Motor neuron (in vitro differentiated cells): ENCODE measurements at regions not wholly inside any gene's neighbourhood (a gene's known extent, or its start where the extent isn't known, plus 50 kb on each side); places are given as distances from the start of the nearest gene placed in this dataset.
"Not testable (repeated sequence)": the region's sequence is repeated elsewhere in the genome, so short reads cannot be mapped to it uniquely, and the experiment has no call there.

ENCODE experiments used
- ATAC-seq, 8 experiments: fragments of 200-7000 bp; cut with Tn5 transposase; replicated peaks in 6 of 8; 2 replicates each; pipeline ENCODE4 v1.8.0; 2021; ENCODE audit warnings: mild to moderate bottlenecking in 8 of 8, moderate library complexity in 8 of 8
- H3K27ac ChIP-seq, 2 donors: fragments of 250-450 bp; sonication (Bioruptor Pico); 2 replicates each; pipeline ENCODE4 v1.9.0; 2021; ENCODE audit warnings: antibody characterized with exemption in 2 of 2, mild to moderate bottlenecking in 2 of 2, moderate library complexity in 1 of 2
- H3K4me1 ChIP-seq, 2 donors: fragments of 250-450 bp; sonication (Bioruptor Pico); replicated peaks in 1 of 2; 2 replicates each; pipeline ENCODE4 v1.6.1; 2021; ENCODE audit warnings: antibody characterized with exemption in 2 of 2, mild to moderate bottlenecking in 2 of 2, moderate library complexity in 1 of 2
- H3K4me3 ChIP-seq, 5 donors: fragments of 250-450 bp; sonication (Bioruptor Pico); 2 replicates each; pipeline ENCODE4 v1.9.0; 2021; ENCODE audit warnings: antibody characterized with exemption in 5 of 5, mild to moderate bottlenecking in 5 of 5, moderate library complexity in 4 of 5
- WGBS, 10 experiments: fragments of 450-650 bp; shearing (Covaris generic); methylation state at CpG; one replicate each; pipeline ENCODE4 v1.0.0; 2022; 5-methylcytosine and 5-hydroxymethylcytosine counted together
- in situ Hi-C, 9 experiments: fragments of 400-800 bp; cut with MboI; loops; one replicate each; pipeline ENCODE4 v1.15.0; 2021; ENCODE audit warnings: low sequenced_read_pairs in 9 of 9, low pct_unique_long_range_greater_than_20kb in 2 of 9; ENCODE audit not compliant: unreplicated experiment in 9 of 9

- peaks cover 31 to 39% of the 10 kb centered on the region in 2 donors for H3K4me1 ChIP-seq
- whole genome bisulfite sequencing, 10 experiments: 0 to 25% (median 6%) methylated on average over 1 to 3 of the region's 9 CpGs; no CpG with 5 or more reads in 4 of the 10 experiments
- no peak overlapping the region for H3K4me3 ChIP-seq
- ATAC-seq: peak; percentile 20 to 96 (median 94)
- H3K27ac ChIP-seq: peak overlapping the region; percentile 42 to 52
- in situ Hi-C loops: no loop called here
Measured at GRCh38 chr2:150125708-150126107, 361.8 kb downstream of the RND3 start.

GRCh38 chr2:150125188-150125587 lies 362.3 kb downstream of the RND3 start:
- WGBS, 10 experiments: 80 to 100% (median 86%) methylated on average over 1 to 3 of the region's 5 CpGs; no CpG with 5 or more reads in 3 of the 10 experiments
- Histone ChIP-seq H3K4me1 (peaks cover 34 to 45% of the 10 kb centered on the region in 2 donors), H3K27ac (no peak overlapping the region), H3K4me3 (no peak overlapping the region)
- ATAC-seq: peak in 1 of 8 experiments; percentile 38
- in situ Hi-C loops: no loop called here

GRCh38 chr2:150124739-150125138 lies 362.7 kb downstream of the RND3 start:
- H3K4me1 ChIP-seq: peaks cover 37 to 49% of the 10 kb centered on the region in 2 donors
- in situ Hi-C loops: no loop called here
- no peak overlapping the region for H3K4me3 ChIP-seq
- no peak overlapping the region for H3K27ac ChIP-seq
- no peak for ATAC-seq

GRCh38 chr2:150122871-150123613 lies 364.4 kb downstream of the RND3 start:
- Histone ChIP-seq H3K4me1 (peaks cover 37 to 57% of the 10 kb centered on the region in 2 donors), H3K4me3 (no peak overlapping the region), H3K27ac (no peak overlapping the region)
- ATAC-seq: peak in 1 of 8 experiments; percentile 23
- WGBS, 10 experiments: 29 to 100% (median 83%) methylated on average over 1 to 2 of the region's 2 CpGs; no CpG with 5 or more reads in 3 of the 10 experiments
- in situ Hi-C loops: no loop called here

- Histone ChIP-seq H3K4me3 (no peak overlapping the region), H3K4me1 (peaks cover 32 to 48% of the 10 kb centered on the region in 2 donors), H3K27ac (no peak overlapping the region)
- in situ Hi-C loops: no loop called here
- 86 to 100% (median 95%) methylated on average over 1 to 3 of the region's 3 CpGs; no CpG with 5 or more reads in 5 of the 10 experiments for WGBS, 10 experiments
- no peak for ATAC-seq
Measured at GRCh38 chr2:150122156-150122555, 365.3 kb downstream of the RND3 start.

DNA sequence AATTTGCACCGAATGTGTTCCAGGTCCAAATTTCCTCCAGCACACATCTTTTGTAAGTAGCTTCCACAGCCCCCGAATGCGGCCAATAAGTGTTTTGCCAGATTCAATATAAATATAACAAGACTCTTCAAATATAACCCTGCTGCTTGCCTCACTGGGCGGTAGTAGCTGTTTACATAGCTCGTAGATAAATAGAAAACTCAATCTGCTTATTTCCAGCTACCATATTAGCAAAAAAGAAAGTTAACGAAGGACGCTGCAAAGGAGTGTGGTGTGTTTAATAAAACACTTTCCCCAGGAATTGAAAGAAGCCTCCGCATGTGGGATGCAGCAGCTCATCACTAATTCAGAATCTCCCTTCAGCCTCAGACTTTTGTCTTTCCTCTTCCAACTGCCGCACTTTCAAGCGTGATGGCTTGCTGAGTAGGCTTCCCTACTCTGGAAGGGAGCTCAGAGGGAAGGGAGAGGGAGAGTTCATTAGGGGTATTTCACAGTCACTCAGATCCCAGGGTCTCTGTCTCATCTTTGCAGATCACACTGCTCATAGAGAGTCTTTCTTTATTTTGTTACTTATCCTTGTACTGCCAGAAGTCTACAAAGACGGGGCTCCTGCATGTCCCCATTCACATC lies 367.0 kb downstream of the RND3 start:
- peak in 5 of 8 experiments; percentile 69 to 80 (median 74) for ATAC-seq
- in situ Hi-C loops: no loop called here
- peaks cover 16 to 31% of the 10 kb centered on the region in 2 donors for H3K4me1 ChIP-seq
- H3K4me3 ChIP-seq: peak overlapping the region in 4 of 5 donors; percentile 2 to 18 (median 6)
- 0 to 92% (median 41%) methylated on average over 2 to 9 of the region's 11 CpGs for WGBS, 10 experiments
- peak overlapping the region; percentile 15 to 67 for H3K27ac ChIP-seq

DNA sequence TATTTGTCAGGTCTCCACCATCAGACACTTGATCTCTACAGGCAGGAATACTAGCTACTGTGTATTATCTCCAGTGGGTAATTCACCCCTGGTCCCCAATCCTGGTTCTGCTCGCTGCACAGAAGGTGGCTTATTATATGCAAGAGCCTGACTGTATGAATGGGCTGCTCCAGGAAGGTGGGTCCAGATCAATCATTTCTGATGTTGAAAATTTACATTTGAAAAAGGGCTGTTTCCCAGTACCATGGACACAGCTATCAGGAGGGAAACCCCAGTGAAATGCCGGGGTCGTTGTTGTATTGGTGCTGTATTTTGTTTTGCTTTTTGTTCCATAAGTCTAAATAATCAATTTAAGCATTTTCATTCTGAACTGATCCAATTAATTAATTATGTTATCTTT lies 367.6 kb downstream of the RND3 start:
- peaks cover 12 to 28% of the 10 kb centered on the region in 2 donors for H3K4me1 ChIP-seq
- in situ Hi-C loops: no loop called here
- H3K27ac ChIP-seq: peak overlapping the region in 1 of 2 donors; percentile 67
- WGBS, 10 experiments: 0 to 100% (median 80%) methylated on average over 1 to 2 of the region's 3 CpGs; no CpG with 5 or more reads in 3 of the 10 experiments
- ATAC-seq: peak in 5 of 8 experiments; percentile 66 to 92 (median 89)
- peak overlapping the region in 1 of 5 donors; percentile 7 for H3K4me3 ChIP-seq

DNA sequence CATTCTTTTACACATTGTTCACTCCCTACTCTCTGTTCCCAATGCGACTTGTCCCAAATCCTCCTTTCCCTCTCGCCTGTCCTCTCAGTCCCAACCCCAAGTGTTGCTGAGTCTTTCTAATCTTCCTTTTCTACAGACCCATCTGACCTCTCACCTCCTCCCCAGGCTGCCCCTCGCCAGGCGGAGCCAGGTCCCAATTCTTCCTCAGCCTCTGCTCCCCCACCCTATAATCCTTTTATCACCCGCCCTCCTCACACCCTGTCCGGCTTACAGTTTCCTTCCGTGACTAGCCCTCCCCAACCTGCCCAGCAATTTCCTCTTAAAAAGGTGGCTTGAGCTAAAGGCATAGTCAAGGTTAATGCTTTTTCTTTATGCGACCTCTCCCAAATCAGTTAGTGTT lies 373.4 kb downstream of the RND3 start:
- ATAC-seq, in situ Hi-C loops, H3K4me3 ChIP-seq, H3K27ac ChIP-seq, H3K4me1 ChIP-seq: not testable (repeated sequence)
- 58 to 95% (median 90%) methylated on average over 1 to 7 of the region's 8 CpGs; no CpG with 5 or more reads in 3 of the 10 experiments for WGBS, 10 experiments

GRCh38 chr2:150110548-150110947 lies 376.9 kb downstream of the RND3 start:
- Histone ChIP-seq H3K4me1 (peaks cover 0 to 5% of the 10 kb centered on the region in 2 donors), H3K4me3 (no peak overlapping the region), H3K27ac (no peak overlapping the region)
- WGBS, 10 experiments: 69 to 100% (median 93%) methylated on average over 1 to 2 of the region's 2 CpGs; no CpG with 5 or more reads in 1 of the 10 experiments
- in situ Hi-C loops: no loop called here
- no peak for ATAC-seq

DNA sequence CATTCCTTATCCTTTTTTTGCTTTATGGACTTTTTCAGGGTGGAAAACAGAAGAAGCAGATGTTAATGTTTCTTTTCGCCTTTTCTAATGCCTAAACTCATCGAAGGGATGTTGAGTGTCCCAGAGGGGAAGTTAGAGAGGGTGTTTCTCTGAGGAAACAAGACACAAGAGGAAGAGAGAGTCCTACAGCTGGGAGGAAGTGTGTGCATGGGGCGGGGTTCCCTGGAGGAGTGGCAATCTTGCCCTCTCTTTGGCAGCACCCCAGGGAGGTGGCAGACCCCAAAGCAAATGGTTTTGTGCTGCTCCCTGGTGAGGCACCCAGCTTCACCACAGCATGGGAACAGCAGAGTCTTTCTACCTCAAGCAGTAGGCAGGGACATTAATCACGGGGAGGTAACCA lies 377.6 kb downstream of the RND3 start:
- H3K4me1 ChIP-seq: peaks cover 0 to 5% of the 10 kb centered on the region in 2 donors
- no peak overlapping the region for H3K4me3 ChIP-seq
- 24 to 100% (median 92%) methylated on average over 1 to 4 of the region's 4 CpGs; no CpG with 5 or more reads in 1 of the 10 experiments for WGBS, 10 experiments
- ATAC-seq: peak in 1 of 8 experiments; percentile 12
- in situ Hi-C loops: no loop called here
- no peak overlapping the region for H3K27ac ChIP-seq

GRCh38 chr2:150109028-150109427 lies 378.4 kb downstream of the RND3 start:
- ATAC-seq: no peak
- in situ Hi-C loops: no loop called here
- WGBS, 10 experiments: 67 to 100% (median 92%) methylated on average over 1 to 3 of the region's 3 CpGs; no CpG with 5 or more reads in 1 of the 10 experiments
- H3K27ac ChIP-seq: no peak overlapping the region
- H3K4me1 ChIP-seq: peaks cover 0 to 5% of the 10 kb centered on the region in 2 donors
- H3K4me3 ChIP-seq: no peak overlapping the region

DNA sequence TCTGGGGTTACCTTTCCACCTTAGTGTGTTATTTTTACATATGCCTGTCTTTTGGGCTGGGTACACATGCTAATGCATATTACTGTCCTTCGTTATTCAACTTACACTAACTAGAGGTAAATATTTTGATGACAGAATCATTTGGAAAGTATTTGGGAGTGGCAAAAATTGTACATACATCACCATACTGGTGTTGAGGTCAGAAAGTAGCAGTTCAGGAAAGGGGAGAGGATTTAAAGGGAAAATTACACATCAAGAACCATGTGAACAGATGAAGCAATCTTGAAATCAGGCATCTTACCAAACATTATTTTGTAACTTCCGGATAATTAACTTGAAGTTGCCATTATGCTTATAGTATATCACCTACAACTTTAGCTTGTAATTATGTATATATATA lies 379.7 kb downstream of the RND3 start:
- in situ Hi-C loops: no loop called here
- peak in 3 of 8 experiments; percentile 82 to 96 (median 93) for ATAC-seq

GRCh38 chr2:150107170-150107569 lies 380.3 kb downstream of the RND3 start:
- WGBS, 10 experiments: 29 to 100% (median 81%) methylated on average over 1 of the region's 1 CpG; no CpG with 5 or more reads in 2 of the 10 experiments
- no peak overlapping the region for H3K27ac ChIP-seq
- peaks cover 0 to 5% of the 10 kb centered on the region in 2 donors for H3K4me1 ChIP-seq
- no peak overlapping the region for H3K4me3 ChIP-seq
- no peak for ATAC-seq
- in situ Hi-C loops: no loop called here

More for the DNA sequence above, 379.7 kb downstream of the RND3 start:
- Histone ChIP-seq H3K27ac (no peak overlapping the region), H3K4me3 (no peak overlapping the region), H3K4me1 (peaks cover 0 to 5% of the 10 kb centered on the region in 2 donors)
- WGBS, 10 experiments: 21 to 100% (median 78%) methylated on average over 1 to 2 of the region's 2 CpGs
